ENCODE measurements at regions not wholly inside any gene's neighbourhood (a gene's known extent, or its start where the extent isn't known, plus 50 kb on each side); places are given as distances from the start of the nearest gene placed in this dataset.

GRCh38 chr11:95711162-95711944 is 78.2 kb downstream of the FAM76B start:
- no peak for TF ChIP-seq EP300 (IDR thresholded peaks at IDR 0.05; ENCODE audit: low read depth)
- no peak for TF ChIP-seq POLR2A (IDR thresholded peaks at IDR 0.05)

Measured in transverse colon (tissue), 1 donor.